AG10803 (cell line): ENCODE measurements at regions not wholly inside any gene's neighbourhood (a gene's known extent, or its start where the extent isn't known, plus 50 kb on each side); places are given as distances from the start of the nearest gene placed in this dataset.
"Not testable (repeated sequence)": the region's sequence is repeated elsewhere in the genome, so short reads cannot be mapped to it uniquely, and the experiment has no call there.

ENCODE experiments used
- DNase-seq: peaks from one replicate; pipeline ENCODE4 v3.0.0; 2010; ENCODE audit warnings: low read depth
- H3K4me3 ChIP-seq: 2 replicates; pipeline ENCODE4 v1.5.1; 2011; ENCODE audit warnings: mild to moderate bottlenecking, low read length, control low read depth
- TF ChIP-seq, protein P1 (sequence below): conservative IDR thresholded peaks from 2 replicates; pipeline ENCODE4 v1.5.1; 2011; ENCODE audit warnings: mild to moderate bottlenecking, low read length, control low read depth, inconsistent platforms

DNA sequence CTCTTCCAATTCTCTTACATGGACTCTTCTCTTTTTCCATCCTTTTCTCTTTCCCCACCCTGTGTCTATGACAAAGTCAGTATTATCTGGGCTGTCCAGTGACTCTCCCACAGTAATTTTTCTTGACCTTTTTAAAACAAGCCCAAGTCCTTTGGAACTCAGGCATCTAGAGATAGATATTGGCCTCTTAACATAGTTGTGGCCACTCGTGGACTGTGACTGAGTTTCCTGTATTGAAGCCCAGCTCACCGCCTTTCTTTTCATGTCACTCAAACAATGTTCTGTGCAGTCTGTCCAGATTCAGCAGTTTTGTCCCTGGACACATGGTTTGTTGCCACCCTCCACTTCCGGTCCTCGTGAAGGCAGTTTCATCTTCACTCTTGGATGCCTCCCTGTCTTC lies 110.9 kb upstream of the CDC14C start:
- TF ChIP-seq, protein P1, sequence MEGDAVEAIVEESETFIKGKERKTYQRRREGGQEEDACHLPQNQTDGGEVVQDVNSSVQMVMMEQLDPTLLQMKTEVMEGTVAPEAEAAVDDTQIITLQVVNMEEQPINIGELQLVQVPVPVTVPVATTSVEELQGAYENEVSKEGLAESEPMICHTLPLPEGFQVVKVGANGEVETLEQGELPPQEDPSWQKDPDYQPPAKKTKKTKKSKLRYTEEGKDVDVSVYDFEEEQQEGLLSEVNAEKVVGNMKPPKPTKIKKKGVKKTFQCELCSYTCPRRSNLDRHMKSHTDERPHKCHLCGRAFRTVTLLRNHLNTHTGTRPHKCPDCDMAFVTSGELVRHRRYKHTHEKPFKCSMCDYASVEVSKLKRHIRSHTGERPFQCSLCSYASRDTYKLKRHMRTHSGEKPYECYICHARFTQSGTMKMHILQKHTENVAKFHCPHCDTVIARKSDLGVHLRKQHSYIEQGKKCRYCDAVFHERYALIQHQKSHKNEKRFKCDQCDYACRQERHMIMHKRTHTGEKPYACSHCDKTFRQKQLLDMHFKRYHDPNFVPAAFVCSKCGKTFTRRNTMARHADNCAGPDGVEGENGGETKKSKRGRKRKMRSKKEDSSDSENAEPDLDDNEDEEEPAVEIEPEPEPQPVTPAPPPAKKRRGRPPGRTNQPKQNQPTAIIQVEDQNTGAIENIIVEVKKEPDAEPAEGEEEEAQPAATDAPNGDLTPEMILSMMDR = no peak
- no peak overlapping the region for H3K4me3 ChIP-seq
- DNase-seq = no peak

- no peak for DNase-seq
- TF ChIP-seq, protein P1 = no peak
- no peak overlapping the region for H3K4me3 ChIP-seq
Observed at GRCh38 chr7:48822138-48822537, 102.2 kb upstream of the CDC14C start.

DNA sequence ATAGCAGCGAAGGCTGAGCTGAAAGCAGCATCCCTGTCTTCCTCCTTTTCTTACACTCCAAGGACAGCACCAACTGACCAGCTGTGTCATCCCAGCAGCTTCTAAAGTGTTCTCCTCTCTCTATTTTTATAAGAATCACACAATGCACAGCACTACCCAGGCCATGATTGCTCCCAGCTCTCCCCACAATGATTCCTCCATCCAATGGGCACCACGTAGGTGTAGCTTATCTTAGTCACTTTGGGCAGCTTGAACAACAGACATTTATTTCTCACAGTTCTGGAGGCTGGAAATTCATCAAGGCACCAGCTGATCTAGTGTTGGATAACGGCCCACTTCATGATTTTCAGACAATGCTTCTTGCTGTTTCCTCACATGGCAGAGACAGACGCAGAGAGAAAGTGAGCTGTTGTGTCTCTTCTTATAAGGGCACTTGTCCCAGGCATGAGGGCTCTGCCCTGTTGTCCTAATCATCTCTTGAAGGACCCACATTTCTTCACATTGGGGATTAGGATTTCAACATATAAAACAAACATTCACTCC lies 92.0 kb upstream of the CDC14C start:
- DNase-seq = no peak
- H3K4me3 ChIP-seq = no peak overlapping the region
- TF ChIP-seq, protein P1 = no peak

DNA sequence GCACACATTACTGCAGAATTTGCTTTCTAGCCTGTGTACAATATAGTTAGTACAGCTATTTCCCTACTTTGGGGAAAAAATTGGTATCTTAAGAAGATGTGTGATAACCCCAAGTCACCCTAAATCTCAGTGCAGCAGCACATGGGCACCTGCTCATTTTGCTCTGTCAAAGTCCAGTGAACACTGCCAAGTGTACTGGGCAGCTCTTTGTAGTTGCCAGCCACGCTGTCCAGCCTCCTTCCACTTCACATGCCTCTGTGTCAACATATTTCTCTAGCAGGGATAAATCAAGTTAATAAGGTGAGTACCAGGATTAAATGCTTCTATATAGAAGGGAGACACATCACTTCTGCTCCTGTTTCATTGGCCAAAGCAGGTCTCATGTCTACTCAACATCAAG lies 87.1 kb upstream of the CDC14C start:
- no peak overlapping the region for H3K4me3 ChIP-seq
- no peak for DNase-seq
- TF ChIP-seq, protein P1 = no peak

GRCh38 chr7:48839108-48839507 lies 85.2 kb upstream of the CDC14C start:
- TF ChIP-seq, protein P1 = no peak
- H3K4me3 ChIP-seq = no peak overlapping the region
- no peak for DNase-seq

GRCh38 chr7:48841739-48842138 lies 82.6 kb upstream of the CDC14C start:
- no peak for DNase-seq
- H3K4me3 ChIP-seq = no peak overlapping the region
- TF ChIP-seq, protein P1 = no peak

DNA sequence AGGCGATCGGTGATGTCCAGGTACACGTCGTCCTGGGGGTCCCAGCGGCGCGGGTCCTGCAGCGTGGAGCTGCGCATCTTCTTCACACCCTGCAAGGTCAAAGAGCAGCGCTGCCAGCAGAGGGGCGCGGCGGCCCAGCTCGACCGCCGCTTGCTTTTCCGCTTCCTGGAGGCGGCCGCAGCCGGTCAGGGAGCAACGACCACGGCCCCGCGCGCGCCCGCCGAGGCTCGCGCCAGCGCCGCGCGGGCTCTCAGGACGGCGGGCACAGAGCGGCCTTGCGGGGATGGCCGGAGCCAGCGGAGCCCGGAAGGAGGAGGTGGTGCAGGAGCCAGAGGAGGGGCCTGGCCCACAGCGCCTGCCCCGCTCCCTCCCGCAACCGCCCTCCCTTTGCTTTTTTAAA lies 76.4 kb upstream of the CDC14C start:
- TF ChIP-seq, protein P1 = no peak
- no peak for DNase-seq
- no peak overlapping the region for H3K4me3 ChIP-seq

DNA sequence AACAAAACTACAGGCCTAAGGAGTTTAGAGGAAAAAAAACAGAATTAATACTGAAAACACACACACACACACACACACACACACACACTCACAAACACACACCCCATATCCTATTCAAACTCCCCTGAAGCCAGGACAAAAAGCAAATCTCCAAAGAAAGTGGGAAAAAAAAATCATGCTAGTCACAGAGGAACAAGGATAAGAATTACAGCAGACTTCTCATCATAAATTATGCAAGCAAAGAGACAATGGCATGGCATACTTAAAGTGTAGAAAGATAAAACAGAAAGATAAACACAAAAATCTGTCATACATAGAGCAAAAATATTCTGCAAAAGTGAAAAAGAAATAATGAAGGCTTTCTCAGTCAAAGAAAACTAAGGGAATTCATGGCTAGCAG lies 63.9 kb upstream of the CDC14C start:
- not testable (repeated sequence) for DNase-seq

More for the DNA sequence above, 63.9 kb upstream of the CDC14C start:
- H3K4me3 ChIP-seq = not testable (repeated sequence)
